ENCODE measurements at regions not wholly inside any gene's neighbourhood (a gene's known extent, or its start where the extent isn't known, plus 50 kb on each side); places are given as distances from the start of the nearest gene placed in this dataset.

- H3F3A ChIP-seq (ENCODE audit: low read depth): no peaks in the 10 kb centered on the region
- no peak overlapping the region for H3K4me3 ChIP-seq
- Mint-ChIP-seq H3K27me3 (ENCODE audit: insufficient read depth, low read depth) (no peaks in the 10 kb centered on the region), H3K4me1 (no peaks in the 10 kb centered on the region), H3K27ac (no peak overlapping the region), H3K36me3 (no peaks in the 10 kb centered on the region), H3K4me3 (no peak overlapping the region), H3K9me3 (peaks cover 9% of the 10 kb centered on the region)
- H3K9me3 ChIP-seq (ENCODE audit: low read depth): no peaks in the 10 kb centered on the region
- no peak overlapping the region for H3K4me2 ChIP-seq
- no peaks in the 10 kb centered on the region for H4K20me1 ChIP-seq (ENCODE audit: low read depth)
- no peak for TF ChIP-seq EZH2 (IDR thresholded peaks at IDR 0.05)
- H2AFZ ChIP-seq (replicated peaks): no peak overlapping the region
- no peaks in the 10 kb centered on the region for H3K4me1 ChIP-seq
- H3K79me2 ChIP-seq (ENCODE audit: low read depth): no peaks in the 10 kb centered on the region
- no peak for DNase-seq (ENCODE audit: low spot score)
- H3K27ac ChIP-seq: no peak overlapping the region
- no peaks in the 10 kb centered on the region for H3K36me3 ChIP-seq
- H3K9ac ChIP-seq: no peak overlapping the region
- H3K27me3 ChIP-seq: no peaks in the 10 kb centered on the region
Measured at GRCh38 chr1:5375481-5375880, 616.7 kb downstream of the NPHP4 start.

- Histone ChIP-seq H3K4me1 (no peaks in the 10 kb centered on the region), H3K79me2 (ENCODE audit: low read depth) (no peaks in the 10 kb centered on the region), H3K27me3 (no peaks in the 10 kb centered on the region), H3K36me3 (no peaks in the 10 kb centered on the region), H3K9me3 (ENCODE audit: low read depth) (no peaks in the 10 kb centered on the region), H3K9ac (no peak overlapping the region), H2AFZ (replicated peaks) (no peak overlapping the region), H3K27ac (no peak overlapping the region), H3K4me3 (no peak overlapping the region), H3F3A (ENCODE audit: low read depth) (no peaks in the 10 kb centered on the region), H3K4me2 (no peak overlapping the region), H4K20me1 (ENCODE audit: low read depth) (no peaks in the 10 kb centered on the region)
- no peak overlapping the region for H3K27ac Mint-ChIP-seq
- no peak for DNase-seq (ENCODE audit: low spot score)
- TF ChIP-seq, protein P1, sequence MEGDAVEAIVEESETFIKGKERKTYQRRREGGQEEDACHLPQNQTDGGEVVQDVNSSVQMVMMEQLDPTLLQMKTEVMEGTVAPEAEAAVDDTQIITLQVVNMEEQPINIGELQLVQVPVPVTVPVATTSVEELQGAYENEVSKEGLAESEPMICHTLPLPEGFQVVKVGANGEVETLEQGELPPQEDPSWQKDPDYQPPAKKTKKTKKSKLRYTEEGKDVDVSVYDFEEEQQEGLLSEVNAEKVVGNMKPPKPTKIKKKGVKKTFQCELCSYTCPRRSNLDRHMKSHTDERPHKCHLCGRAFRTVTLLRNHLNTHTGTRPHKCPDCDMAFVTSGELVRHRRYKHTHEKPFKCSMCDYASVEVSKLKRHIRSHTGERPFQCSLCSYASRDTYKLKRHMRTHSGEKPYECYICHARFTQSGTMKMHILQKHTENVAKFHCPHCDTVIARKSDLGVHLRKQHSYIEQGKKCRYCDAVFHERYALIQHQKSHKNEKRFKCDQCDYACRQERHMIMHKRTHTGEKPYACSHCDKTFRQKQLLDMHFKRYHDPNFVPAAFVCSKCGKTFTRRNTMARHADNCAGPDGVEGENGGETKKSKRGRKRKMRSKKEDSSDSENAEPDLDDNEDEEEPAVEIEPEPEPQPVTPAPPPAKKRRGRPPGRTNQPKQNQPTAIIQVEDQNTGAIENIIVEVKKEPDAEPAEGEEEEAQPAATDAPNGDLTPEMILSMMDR (IDR thresholded peaks at IDR 0.05): no peak
- TF ChIP-seq EZH2 (IDR thresholded peaks at IDR 0.05): no peak
- peaks cover 9% of the 10 kb centered on the region for H3K9me3 Mint-ChIP-seq
- no peaks in the 10 kb centered on the region for H3K4me1 Mint-ChIP-seq
- H3K4me3 Mint-ChIP-seq: no peak overlapping the region
- peaks cover 2% of the 10 kb centered on the region for H3K27me3 Mint-ChIP-seq (ENCODE audit: insufficient read depth, low read depth)
- H3K36me3 Mint-ChIP-seq: no peaks in the 10 kb centered on the region
Measured at GRCh38 chr1:5374192-5374591, 618.0 kb downstream of the NPHP4 start.

GRCh38 chr1:5373281-5373680 is 618.9 kb downstream of the NPHP4 start:
- Histone ChIP-seq H3K4me2 (no peak overlapping the region), H3K79me2 (ENCODE audit: low read depth) (no peaks in the 10 kb centered on the region), H2AFZ (replicated peaks) (no peak overlapping the region), H4K20me1 (ENCODE audit: low read depth) (no peaks in the 10 kb centered on the region), H3K9me3 (ENCODE audit: low read depth) (no peaks in the 10 kb centered on the region), H3K36me3 (no peaks in the 10 kb centered on the region), H3K27me3 (no peaks in the 10 kb centered on the region), H3K4me1 (peaks cover 4% of the 10 kb centered on the region), H3F3A (ENCODE audit: low read depth) (no peaks in the 10 kb centered on the region), H3K4me3 (no peak overlapping the region), H3K27ac (no peak overlapping the region), H3K9ac (no peak overlapping the region)
- no peak overlapping the region for H3K4me3 Mint-ChIP-seq
- peaks cover 3% of the 10 kb centered on the region for H3K4me1 Mint-ChIP-seq
- H3K9me3 Mint-ChIP-seq: peaks cover 9% of the 10 kb centered on the region
- no peak overlapping the region for H3K27ac Mint-ChIP-seq
- peaks cover 2% of the 10 kb centered on the region for H3K27me3 Mint-ChIP-seq (ENCODE audit: insufficient read depth, low read depth)
- H3K36me3 Mint-ChIP-seq: no peaks in the 10 kb centered on the region
- no peak for DNase-seq (ENCODE audit: low spot score)
- TF ChIP-seq, protein P1 (IDR thresholded peaks at IDR 0.05): no peak
- no peak for TF ChIP-seq EZH2phosphoT487 (IDR thresholded peaks at IDR 0.05)
- no peak for TF ChIP-seq EZH2 (IDR thresholded peaks at IDR 0.05)

DNA sequence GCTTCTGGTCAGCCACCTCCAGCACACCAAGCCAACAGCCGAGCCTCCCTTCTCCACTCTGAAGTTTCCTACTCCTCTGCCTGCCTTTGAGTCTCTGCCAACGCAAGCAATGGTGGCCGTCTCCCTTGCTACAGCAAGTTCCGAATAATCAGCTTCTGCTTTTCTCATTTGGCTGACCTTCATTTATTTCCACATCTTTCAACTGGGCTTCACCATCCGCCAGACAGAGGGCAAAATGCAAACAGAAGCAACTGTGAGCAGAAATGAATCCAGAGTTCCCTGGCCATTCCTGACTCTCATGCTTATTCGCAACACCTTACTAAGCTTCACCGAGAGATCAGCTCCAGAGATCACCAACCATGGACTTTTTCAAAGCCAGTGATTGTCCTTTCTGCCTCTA is 621.0 kb downstream of the NPHP4 start:
- no peak overlapping the region for H3K4me3 Mint-ChIP-seq
- peaks cover 10% of the 10 kb centered on the region for H3K4me1 Mint-ChIP-seq
- no peak overlapping the region for H3K9ac ChIP-seq

More for the DNA sequence above, 621.0 kb downstream of the NPHP4 start:
- H3K9me3 Mint-ChIP-seq: peaks cover 9% of the 10 kb centered on the region
- Histone ChIP-seq H3K9me3 (ENCODE audit: low read depth) (no peaks in the 10 kb centered on the region), H3K4me1 (peaks cover 15% of the 10 kb centered on the region), H3K27ac (no peak overlapping the region), H3K36me3 (no peaks in the 10 kb centered on the region), H3K4me2 (no peak overlapping the region), H3F3A (ENCODE audit: low read depth) (peaks cover 2% of the 10 kb centered on the region), H4K20me1 (ENCODE audit: low read depth) (no peaks in the 10 kb centered on the region), H2AFZ (replicated peaks) (no peak overlapping the region), H3K27me3 (no peaks in the 10 kb centered on the region), H3K79me2 (ENCODE audit: low read depth) (no peaks in the 10 kb centered on the region), H3K4me3 (no peak overlapping the region)
- TF ChIP-seq EZH2phosphoT487 (IDR thresholded peaks at IDR 0.05) (no peak), EZH2 (IDR thresholded peaks at IDR 0.05) (no peak)
- TF ChIP-seq, protein P1 (IDR thresholded peaks at IDR 0.05): no peak
- no peaks in the 10 kb centered on the region for H3K36me3 Mint-ChIP-seq
- peaks cover 2% of the 10 kb centered on the region for H3K27me3 Mint-ChIP-seq (ENCODE audit: insufficient read depth, low read depth)
- H3K27ac Mint-ChIP-seq: no peak overlapping the region
- DNase-seq (ENCODE audit: low spot score): no peak

Measured in neural progenitor cell (in vitro differentiated cells).